ENCODE measurements at regions not wholly inside any gene's neighbourhood (a gene's known extent, or its start where the extent isn't known, plus 50 kb on each side); places are given as distances from the start of the nearest gene placed in this dataset.

- Histone ChIP-seq H3K4me1 (ENCODE audit: control insufficient read depth in 1 of 2, insufficient read depth in 2 of 2, low read length in 2 of 2) (no peaks in the 10 kb centered on the region), H2AFZ (ENCODE audit: low read depth, low read length, poor library complexity, severe bottlenecking) (no peak overlapping the region), H4K20me1 (ENCODE audit: insufficient read depth) (no peaks in the 10 kb centered on the region), H3K27me3 (ENCODE audit: insufficient read depth, low read length) (peaks cover 9% of the 10 kb centered on the region; the same call in 1 of the 2 replicates), H3K9ac (ENCODE audit: low read length) (no peak overlapping the region), H3K36me3 (ENCODE audit: control insufficient read depth in 1 of 2, insufficient read depth in 2 of 2, low read length in 2 of 2) (no peaks in the 10 kb centered on the region), H3K9me2 (ENCODE audit: insufficient read depth) (no peaks in the 10 kb centered on the region), H3K4me2 (ENCODE audit: low read length) (no peak overlapping the region), H3K79me2 (ENCODE audit: insufficient read depth, low read length) (no peaks in the 10 kb centered on the region), H3K9me3 (ENCODE audit: control insufficient read depth in 1 of 2, insufficient read depth in 1 of 2, low read depth in 1 of 2, low read length in 2 of 2) (no peaks in the 10 kb centered on the region), H3K27ac (ENCODE audit: low read depth, low read length) (no peak overlapping the region), H3K4me3 (replicated peaks in 1 of 2; ENCODE audit: low read depth in 1 of 2, low read length in 2 of 2) (no peak overlapping the region)
- intact Hi-C loops (cut with micrococcal nuclease): no loop called here
- TF ChIP-seq CEBPB (IDR thresholded peaks at IDR 0.05; ENCODE audit: low read depth): no peak
- no peak for TF ChIP-seq ELF1 (IDR thresholded peaks at IDR 0.05; ENCODE audit: borderline replicate concordance, low read depth)
- no peak for TF ChIP-seq FOSL1 (IDR thresholded peaks at IDR 0.05; ENCODE audit: low read depth)
- TF ChIP-seq EGR1 (IDR thresholded peaks at IDR 0.05; ENCODE audit: low read depth): no peak
- TF ChIP-seq ZFX (IDR thresholded peaks at IDR 0.05): no peak
- TF ChIP-seq JUND (IDR thresholded peaks at IDR 0.05): no peak
- TF ChIP-seq POLR2AphosphoS5 (IDR thresholded peaks at IDR 0.05; ENCODE audit: low read depth, low read length): no peak
- TF ChIP-seq ZBTB33 (IDR thresholded peaks at IDR 0.05; ENCODE audit: extremely low read depth, insufficient replicate concordance, low read length): no peak
- TF ChIP-seq REST (IDR thresholded peaks at IDR 0.05; ENCODE audit: low read depth): no peak
- TF ChIP-seq ATF3 (IDR thresholded peaks at IDR 0.05): no peak
- TF ChIP-seq CTCF (IDR thresholded peaks at IDR 0.05 in 2 of 3, conservative IDR thresholded peaks at IDR 0.05 in 1 of 3; ENCODE audit: borderline replicate concordance in 1 of 3, insufficient read depth in 1 of 3, low read depth in 2 of 3, low read length in 2 of 3): no peak
- no peak for TF ChIP-seq SIN3A (IDR thresholded peaks at IDR 0.05; ENCODE audit: low read depth)
- no peak for TF ChIP-seq POLR2A (IDR thresholded peaks at IDR 0.05; ENCODE audit: borderline replicate concordance, extremely low read depth, insufficient read depth, insufficient read length)
- BruUV-seq (replicated peaks): no TSS peak
- CTCF ChIA-PET: no interaction called here
- no peak for ATAC-seq
- RAD21 ChIA-PET (ENCODE audit: low non-redundant PET in 1 of 2, low total read pairs in 2 of 2, uncharacterized antibody in 2 of 2, unreplicated experiment in 2 of 2): no interaction called here
- no peak for DNase-seq (ENCODE audit: low read depth, low spot score)
- POLR2A ChIA-PET: no interaction called here
Observed at GRCh38 chr5:74257060-74257527, 383.4 kb downstream of the ENC1 start.
